Stimulated activated CD4-positive, alpha-beta T cell treated with anti-CD3 and anti-CD28 coated beads, Interleukin-4, amount 100 ng/mL, for 48 hours (primary cell): ENCODE measurements at regions not wholly inside any gene's neighbourhood (a gene's known extent, or its start where the extent isn't known, plus 50 kb on each side); places are given as distances from the start of the nearest gene placed in this dataset.
"Not testable (repeated sequence)": the region's sequence is repeated elsewhere in the genome, so short reads cannot be mapped to it uniquely, and the experiment has no call there.

ENCODE experiments used
- DNase-seq, 2 donors: peaks; one replicate each; pipeline ENCODE4 v3.0.0-alpha.2; 2020; ENCODE audit warnings: low read depth in 2 of 2

GRCh38 chr4:37771771-37772170 lies 54.7 kb upstream of the PGM2 start:
- no peak for DNase-seq

DNA sequence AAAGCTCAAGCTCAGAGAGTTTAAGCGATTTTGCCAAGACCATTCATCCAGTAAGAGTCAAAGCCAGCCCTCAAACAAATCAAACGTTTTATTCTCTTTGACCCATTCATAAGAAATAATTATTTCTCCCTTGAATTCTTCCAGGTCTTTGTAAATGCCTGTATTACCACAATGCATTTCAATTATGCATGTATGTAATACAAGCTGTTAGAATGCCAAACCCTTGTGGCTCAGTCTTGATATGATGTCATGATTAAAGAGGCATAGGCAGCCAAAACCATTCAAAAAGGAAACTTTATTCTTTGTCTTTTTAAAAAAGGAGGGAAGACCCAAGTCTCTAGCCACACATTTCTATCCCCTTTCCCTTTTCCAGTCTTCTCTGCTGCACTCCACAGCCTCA lies 56.5 kb upstream of the PGM2 start:
- DNase-seq: no peak

- DNase-seq: no peak
Observed at GRCh38 chr4:37769391-37769989, 57.0 kb upstream of the PGM2 start.

- no peak for DNase-seq
Observed at GRCh38 chr4:37767546-37767945, 58.9 kb upstream of the PGM2 start.

- DNase-seq: no peak
Observed at GRCh38 chr4:37767019-37767418, 59.5 kb upstream of the PGM2 start.

DNA sequence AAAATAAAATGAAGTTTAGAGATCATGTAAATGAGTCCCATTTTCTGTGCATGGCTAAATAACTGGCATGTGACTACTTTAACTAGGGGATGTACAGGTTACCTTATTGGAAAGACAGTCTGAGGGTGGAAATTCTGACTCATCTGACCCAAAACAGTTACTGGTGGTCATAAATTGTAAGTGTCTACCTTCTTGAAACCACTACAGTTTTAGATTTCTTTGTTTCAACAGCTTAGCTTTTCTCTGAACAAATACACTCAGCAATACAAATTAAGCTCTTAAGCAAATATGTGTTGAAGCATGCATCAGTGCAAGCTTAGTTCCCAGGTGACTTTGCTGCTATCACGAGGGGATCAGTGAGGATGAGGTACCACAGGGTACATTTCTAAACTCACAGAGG lies 60.7 kb upstream of the PGM2 start:
- DNase-seq: no peak

GRCh38 chr4:37763831-37764230 lies 62.7 kb upstream of the PGM2 start:
- DNase-seq: no peak

DNA sequence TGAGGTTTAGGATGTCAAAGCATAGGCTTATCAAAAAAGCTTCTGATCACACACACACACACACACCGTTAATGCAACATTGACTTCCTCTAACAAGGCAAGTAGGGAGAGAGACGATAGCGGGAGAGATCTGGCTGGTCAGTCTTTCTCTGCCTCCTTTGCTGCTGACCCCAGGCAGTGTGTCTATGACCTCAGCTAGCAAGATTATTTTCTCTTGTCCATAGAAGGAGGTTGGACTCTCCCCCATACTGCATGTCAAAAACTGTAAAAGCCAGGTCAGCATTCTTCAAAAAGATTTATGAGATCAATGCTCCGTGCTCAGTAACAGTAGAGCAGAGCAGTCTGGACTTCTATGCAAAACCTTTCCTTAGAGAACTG lies 63.5 kb upstream of the PGM2 start:
- no peak for DNase-seq

GRCh38 chr4:37762294-37762990 lies 64.0 kb upstream of the PGM2 start:
- peak; percentile 6 to 9 for DNase-seq

GRCh38 chr4:37760840-37761239 lies 65.6 kb upstream of the PGM2 start:
- no peak for DNase-seq

DNA sequence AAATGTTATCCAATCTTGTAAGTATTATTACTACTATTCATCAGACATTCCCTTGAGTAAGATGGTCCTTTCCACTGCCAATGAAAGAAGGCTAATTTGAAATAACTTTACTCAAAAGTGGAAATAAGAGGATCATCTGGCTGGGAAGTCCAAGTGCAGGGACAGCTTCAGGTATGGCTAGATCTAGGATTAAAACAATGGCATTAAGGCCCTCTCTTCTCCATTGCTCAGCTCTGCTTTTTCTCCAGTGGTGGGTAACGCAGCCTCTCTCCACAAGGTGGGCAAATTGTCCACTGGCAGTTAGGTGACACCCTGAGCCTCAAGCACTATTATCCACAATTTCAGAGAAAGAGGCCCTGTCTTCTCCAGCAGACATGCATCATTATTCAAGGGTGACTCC lies 66.7 kb upstream of the PGM2 start:
- DNase-seq: no peak

- no peak for DNase-seq
Observed at GRCh38 chr4:37758226-37758625, 68.3 kb upstream of the PGM2 start.

DNA sequence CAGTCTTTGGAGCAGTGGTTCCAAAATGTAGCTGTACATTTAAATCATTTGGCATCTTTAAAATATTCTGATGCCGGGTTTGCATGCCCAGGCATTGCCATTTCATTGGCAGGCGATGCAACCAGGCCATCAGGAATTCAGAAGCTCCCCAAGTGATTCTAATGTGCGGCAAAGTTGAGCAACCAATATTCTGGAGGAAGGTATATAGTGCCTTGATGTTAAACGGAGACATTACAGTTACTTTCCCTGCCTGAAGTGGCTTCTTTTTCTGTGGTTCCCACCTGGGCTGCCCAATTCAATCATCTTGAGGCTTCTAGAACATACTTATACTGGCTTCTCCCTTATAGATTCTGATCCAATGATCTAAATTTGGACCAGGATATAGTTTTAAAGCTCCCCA lies 68.7 kb upstream of the PGM2 start:
- DNase-seq: no peak

GRCh38 chr4:37757121-37757520 lies 69.4 kb upstream of the PGM2 start:
- no peak for DNase-seq

DNA sequence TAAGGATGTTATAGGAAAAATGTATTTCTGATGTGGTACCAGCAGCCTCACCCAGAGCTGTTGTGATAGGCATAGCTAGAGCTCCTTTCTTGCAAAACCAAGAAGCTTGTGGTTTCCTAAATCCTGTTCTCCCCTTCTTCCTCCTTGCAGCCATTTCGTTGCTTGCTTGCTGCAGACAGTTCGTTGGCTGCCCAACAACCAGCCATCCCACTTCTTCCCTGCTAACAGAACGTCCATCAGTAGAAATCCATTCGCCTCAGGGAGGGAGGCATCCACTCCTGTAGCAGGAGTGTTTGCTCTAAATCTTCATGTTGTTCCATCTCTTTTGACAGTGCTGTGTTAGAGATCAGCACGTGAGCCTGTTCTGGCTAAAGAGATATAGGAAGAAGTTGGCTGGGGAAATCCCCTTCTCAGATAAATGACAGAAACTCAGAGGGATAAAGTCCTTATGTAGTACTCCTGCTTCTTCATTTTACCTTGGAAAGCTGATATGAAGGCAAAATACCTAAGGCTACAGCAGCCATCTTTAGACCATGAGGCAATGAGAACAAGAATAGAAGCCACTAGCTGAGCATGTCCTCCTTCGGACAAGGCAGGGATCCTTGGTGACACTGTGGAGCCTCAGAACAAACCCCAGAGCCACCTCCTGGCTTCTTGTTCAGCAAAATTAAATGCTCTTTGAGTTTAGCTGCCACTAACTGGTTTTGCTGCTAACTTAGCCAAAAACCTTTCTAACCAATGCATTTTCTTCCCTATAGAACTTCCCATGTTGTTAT lies 68.4 kb upstream of the RELL1 start:
- no peak for DNase-seq

DNA sequence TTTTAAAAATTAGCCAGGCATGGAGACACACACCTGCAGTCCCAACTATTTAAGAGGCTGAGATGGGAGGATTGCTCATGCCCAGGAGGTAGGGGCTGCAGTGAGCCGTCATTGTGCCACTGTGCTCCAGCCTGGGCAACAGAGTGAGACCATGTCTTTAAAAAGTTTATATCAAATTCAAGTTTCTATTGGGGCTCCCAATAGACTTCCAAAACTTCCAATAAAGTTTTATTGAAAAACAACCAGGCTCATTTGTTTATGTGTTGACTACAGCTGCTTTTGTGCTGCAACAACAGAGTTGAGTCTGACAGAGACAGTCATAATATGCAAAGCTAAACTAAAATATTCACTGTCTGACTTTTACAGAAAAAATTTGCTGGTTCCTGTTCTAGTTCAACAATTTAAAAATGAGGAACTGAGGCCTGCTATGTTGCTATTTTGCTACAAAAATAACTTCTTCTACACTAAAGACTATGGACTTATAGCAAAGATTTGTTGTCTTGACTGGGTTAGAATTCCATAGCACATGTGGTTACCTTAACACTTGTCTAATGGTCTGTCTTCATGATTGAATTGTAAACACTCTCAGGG lies 63.3 kb upstream of the RELL1 start:
- no peak for DNase-seq

DNA sequence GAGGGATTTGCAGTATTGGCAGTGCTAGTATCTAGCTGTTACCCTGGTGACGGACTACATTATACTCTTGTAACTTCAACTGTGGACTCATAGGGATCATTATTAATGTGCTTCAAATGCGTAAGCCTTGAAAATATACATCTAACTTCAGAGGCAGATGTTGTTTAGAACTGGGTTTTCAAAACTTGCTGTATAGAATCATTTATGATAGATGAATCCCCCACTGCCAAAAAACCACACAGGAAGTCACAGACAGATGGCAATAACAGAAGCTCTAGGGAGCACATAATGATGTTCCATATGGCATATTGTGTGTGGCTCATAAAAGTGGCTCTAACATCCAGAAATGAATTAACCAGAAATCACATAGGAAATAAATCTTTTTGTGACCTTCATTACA lies 62.3 kb upstream of the RELL1 start:
- no peak for DNase-seq

DNA sequence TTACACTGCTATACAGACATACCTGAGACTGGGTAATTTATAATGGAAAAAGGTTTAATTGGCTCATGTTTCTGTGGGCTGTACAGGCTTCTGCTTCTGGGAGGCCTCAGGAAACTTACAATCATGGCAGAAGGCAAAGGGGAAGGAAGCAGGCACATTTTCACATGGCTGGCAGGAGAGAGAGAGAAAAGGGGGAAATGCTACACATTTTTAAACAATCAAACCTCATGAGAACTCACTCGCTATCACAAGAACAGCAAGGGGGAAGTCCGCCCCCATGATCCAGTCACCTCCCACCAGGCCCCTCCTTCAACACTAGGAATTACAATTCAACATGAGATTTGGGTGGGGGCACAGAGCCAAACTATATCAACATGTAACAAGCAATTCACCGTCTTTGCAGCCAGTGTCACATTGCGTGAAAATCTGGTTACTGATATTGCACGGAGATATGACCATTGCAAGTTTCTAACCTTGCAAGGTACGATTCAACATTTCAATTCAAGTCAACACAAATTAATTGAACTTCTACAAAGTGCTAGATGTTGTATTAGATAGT lies 61.7 kb upstream of the RELL1 start:
- DNase-seq: no peak

GRCh38 chr4:37746852-37747251 lies 60.7 kb upstream of the RELL1 start:
- not testable (repeated sequence) for DNase-seq

- DNase-seq: no peak
Observed at GRCh38 chr4:37745946-37746345, 59.8 kb upstream of the RELL1 start.

GRCh38 chr4:37742149-37742548 lies 56.0 kb upstream of the RELL1 start:
- no peak for DNase-seq

- no peak for DNase-seq
Observed at GRCh38 chr4:37741564-37741963, 55.4 kb upstream of the RELL1 start.
